Gastroesophageal sphincter (tissue), 4 donors: ENCODE measurements at regions not wholly inside any gene's neighbourhood (a gene's known extent, or its start where the extent isn't known, plus 50 kb on each side); places are given as distances from the start of the nearest gene placed in this dataset.

Experiments used
- ATAC-seq: fragments of 150-250 bp; one replicate; pipeline ENCODE4 v1.9.1; 2016; ENCODE audit warnings: mild to moderate bottlenecking, moderate library complexity
- H3K27ac ChIP-seq, 4 donors: fragments of 200-600 bp; sonication (generic) in 3 of 4; 1 replicate in 3 of 4; 2 replicates in 1 of 4; pipeline ENCODE4 v1.5.1; 2016 to 2019
- H3K27me3 ChIP-seq: fragments of 200-600 bp; sonication (generic); one replicate; pipeline ENCODE4 v1.5.1; 2019
- H3K36me3 ChIP-seq, 2 donors: fragments of 200-600 bp; sonication (generic); one replicate each; pipeline ENCODE4 v1.5.1; 2019; ENCODE audit warnings: control low read depth in 1 of 2
- H3K4me1 ChIP-seq, 3 donors: fragments of 200-600 bp; sonication (generic); 1 replicate in 2 of 3; 2 replicates in 1 of 3; pipeline ENCODE4 v1.5.1; 2016 to 2019; ENCODE audit warnings: control low read depth in 2 of 3
- H3K4me3 ChIP-seq, 2 donors: fragments of 200-600 bp; sonication (generic); one replicate each; pipeline ENCODE4 v1.5.1; 2019; ENCODE audit warnings: mild to moderate bottlenecking in 1 of 2, moderate library complexity in 1 of 2
- H3K9me3 ChIP-seq, 3 donors: fragments of 200-600 bp; sonication (generic); one replicate each; pipeline ENCODE4 v1.5.1; 2017 to 2019; ENCODE audit warnings: control low read depth in 2 of 3
- CTCF ChIP-seq, 4 experiments: fragments of 200-600 bp in 2 of 4; fragments of 450-650 bp in 2 of 4; sonication (generic) in 1 of 4; IDR thresholded peaks; one replicate each; pipeline ENCODE4 v1.5.1; 2017 to 2019; ENCODE audit warnings: antibody characterized with exemption in 4 of 4, mild to moderate bottlenecking in 2 of 4, moderate library complexity in 2 of 4
- EP300 ChIP-seq: sonication (generic); formaldehyde crosslinking; IDR thresholded peaks from one replicate; pipeline ENCODE4 v1.6.1; 2017; ENCODE audit warnings: antibody characterized with exemption, mild to moderate bottlenecking
- POLR2AphosphoS5 ChIP-seq: sonication (generic); formaldehyde crosslinking; IDR thresholded peaks from one replicate; pipeline ENCODE4 v1.6.1; 2017; ENCODE audit warnings: antibody characterized with exemption
- WGBS, 2 donors: methylation state at CpG; one replicate each; pipeline ENCODE4 v1.1.5; 2018; ENCODE audit warnings: low coverage in 1 of 2; 5-methylcytosine and 5-hydroxymethylcytosine counted together

- H3K27ac ChIP-seq: peak overlapping the region in 1 of 4 donors; percentile 40
- H3K4me3 ChIP-seq: no peak overlapping the region
- no peak for ATAC-seq
- H3K36me3 ChIP-seq: no peaks in the 10 kb centered on the region
- no peaks in the 10 kb centered on the region for H3K9me3 ChIP-seq
- WGBS, 2 donors: 81 to 89% methylated on average over 2 of the region's 2 CpGs
- H3K4me1 ChIP-seq: peaks cover 0 to 8% (median 0%) of the 10 kb centered on the region in 3 donors
- H3K27me3 ChIP-seq: no peaks in the 10 kb centered on the region
- no peak for TF ChIP-seq EP300
- TF ChIP-seq CTCF (IDR thresholded peaks at IDR 0.05): no peak
- no peak for TF ChIP-seq POLR2AphosphoS5
Measured at GRCh38 chr9:76561050-76561713, 102.2 kb downstream of the GCNT1 start.
